Testis (tissue), 2 donors: ENCODE measurements at regions not wholly inside any gene's neighbourhood (a gene's known extent, or its start where the extent isn't known, plus 50 kb on each side); places are given as distances from the start of the nearest gene placed in this dataset.
"Not testable (repeated sequence)": the region's sequence is repeated elsewhere in the genome, so short reads cannot be mapped to it uniquely, and the experiment has no call there.

ENCODE experiments used
- CTCF ChIP-seq, 3 experiments: fragments of 450-650 bp in 2 of 3; fragments of 200-600 bp in 1 of 3; sonication (generic) in 1 of 3; IDR thresholded peaks; one replicate each; pipeline ENCODE4 v1.5.1; 2016 to 2019; ENCODE audit warnings: antibody characterized with exemption in 3 of 3, mild to moderate bottlenecking in 2 of 3, moderate library complexity in 1 of 3
- POLR2A ChIP-seq: fragments of 450-650 bp; IDR thresholded peaks from one replicate; pipeline ENCODE4 v1.6.1; 2017; ENCODE audit warnings: antibody characterized with exemption, mild to moderate bottlenecking, moderate library complexity

- TF ChIP-seq CTCF (IDR thresholded peaks at IDR 0.05); POLR2A: not testable (repeated sequence)
These were observed 82.8 kb upstream of the TANC1 start for GRCh38 chr2:158885679-158886050.
